Astrocyte of the spinal cord (primary cell): ENCODE measurements at regions not wholly inside any gene's neighbourhood (a gene's known extent, or its start where the extent isn't known, plus 50 kb on each side); places are given as distances from the start of the nearest gene placed in this dataset.

ENCODE experiments used
- DNase-seq: peaks from one replicate; pipeline ENCODE4 v3.0.0; 2011; ENCODE audit warnings: low read depth, low spot score
- H3K4me3 ChIP-seq: 2 replicates; pipeline ENCODE4 v1.5.1; 2011; ENCODE audit warnings: low read depth, mild to moderate bottlenecking, low read length, moderate library complexity
- CTCF ChIP-seq: IDR thresholded peaks from 2 replicates; pipeline ENCODE4 v1.5.1; 2012; ENCODE audit warnings: low read depth, mild to moderate bottlenecking, low read length, inconsistent platforms
- in situ Hi-C: cut with HindIII; loops from 2 replicates; pipeline ENCODE4 v1.10.0; 2017; ENCODE audit warnings: low sequenced_read_pairs

- no peak for DNase-seq
- H3K4me3 ChIP-seq = no peak overlapping the region
- TF ChIP-seq CTCF = no peak
- in situ Hi-C loops = no loop called here
These were observed 49.8 kb upstream of the PARP11 start for GRCh38 chr12:3923021-3923420.
